SK-N-SH (cell line): ENCODE measurements at regions not wholly inside any gene's neighbourhood (a gene's known extent, or its start where the extent isn't known, plus 50 kb on each side); places are given as distances from the start of the nearest gene placed in this dataset.

Experiments
- CTCF ChIP-seq: fragments of 200-600 bp; sonication (generic); IDR thresholded peaks from 2 replicates; pipeline ENCODE4 v1.6.1; 2017; ENCODE audit warnings: antibody characterized with exemption, mild to moderate bottlenecking, moderate library complexity
- EP300 ChIP-seq, 2 experiments: IDR thresholded peaks; 2 replicates each; pipeline versions ENCODE4 v1.4.0 to v1.6.1; 2012; ENCODE audit warnings: borderline replicate concordance in 1 of 2, low read depth in 1 of 2, low read length in 1 of 2
- FOXJ3 ChIP-seq: sonication (generic); formaldehyde crosslinking; IDR thresholded peaks from 2 replicates; pipeline ENCODE4 v1.5.1; 2020; ENCODE audit warnings: mild to moderate bottlenecking, missing genetic modification reagents
- MAX ChIP-seq: IDR thresholded peaks from 2 replicates; pipeline ENCODE4 v1.4.0; 2012; ENCODE audit warnings: low read depth
- MEF2A ChIP-seq: IDR thresholded peaks from 2 replicates; pipeline ENCODE4 v1.4.0; 2012; ENCODE audit warnings: low read depth, borderline replicate concordance
- NFIC ChIP-seq: IDR thresholded peaks from 2 replicates; pipeline ENCODE4 v1.4.0; 2012; ENCODE audit warnings: borderline replicate concordance
- POLR2AphosphoS5 ChIP-seq: IDR thresholded peaks from 2 replicates; pipeline ENCODE4 v1.6.1; 2012; ENCODE audit warnings: low read depth, low read length
- RAD21 ChIP-seq: IDR thresholded peaks from 2 replicates; pipeline ENCODE4 v1.6.1; 2012; ENCODE audit warnings: mild to moderate bottlenecking, low read length
- REST ChIP-seq: IDR thresholded peaks from 2 replicates; pipeline ENCODE4 v1.6.1; 2012; ENCODE audit warnings: mild to moderate bottlenecking, low read depth, low read length, moderate library complexity
- SMC3 ChIP-seq: IDR thresholded peaks from 2 replicates; pipeline ENCODE4 v1.6.1; 2012; ENCODE audit warnings: low read depth, low read length, improper control_type of control experiment
- TCF12 ChIP-seq: IDR thresholded peaks from 2 replicates; pipeline ENCODE4 v1.4.0; 2012
- YY1 ChIP-seq: IDR thresholded peaks from 2 replicates; pipeline ENCODE4 v1.4.0; 2012; ENCODE audit warnings: low read depth, mild to moderate bottlenecking

DNA sequence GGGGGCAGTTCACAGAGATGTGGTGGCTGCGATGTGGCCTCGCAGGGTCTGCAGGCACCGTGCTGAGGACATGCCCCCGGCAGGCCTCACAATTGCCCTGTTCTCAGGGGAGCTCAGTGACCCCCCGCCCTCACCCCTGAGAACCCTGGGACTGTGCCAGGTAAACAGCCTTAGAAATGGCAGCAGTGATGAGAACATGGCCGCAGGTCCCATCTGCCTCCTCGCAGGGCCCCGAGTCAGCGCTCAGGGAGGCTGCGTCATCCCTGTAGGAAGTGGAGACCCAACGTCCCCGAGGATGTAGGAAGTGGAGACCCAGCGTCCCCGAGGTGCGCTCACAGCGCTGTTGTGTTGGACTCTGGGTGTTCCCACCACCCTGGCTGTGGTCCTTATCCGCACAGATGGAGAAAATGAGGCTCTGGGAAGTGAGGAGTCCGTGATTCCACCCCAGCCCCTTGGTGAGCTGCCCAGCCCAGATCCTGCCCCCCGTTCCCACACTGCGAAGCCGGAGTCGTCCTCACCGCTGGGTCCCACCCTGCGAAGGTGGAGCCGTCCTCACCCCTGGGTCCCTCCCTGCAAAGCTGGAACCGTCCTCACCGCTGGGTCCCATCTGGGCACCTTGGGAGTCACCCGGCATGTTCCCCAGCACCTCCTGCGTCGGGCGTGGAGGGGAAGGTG lies 1086.8 kb downstream of the BRD1 start:
- TF ChIP-seq POLR2AphosphoS5 (no peak), CTCF (no peak), REST (no peak), YY1 (no peak), FOXJ3 (CRISPR knock-in tag) (no peak), RAD21 (no peak), TCF12 (no peak), NFIC (no peak), SMC3 (no peak), EP300 (IDR thresholded peaks at IDR 0.05; ENCODE audit: borderline replicate concordance in 1 of 2, low read depth in 1 of 2, low read length in 1 of 2) (no peak), MAX (no peak), MEF2A (no peak)
